ENCODE measurements at regions not wholly inside any gene's neighbourhood (a gene's known extent, or its start where the extent isn't known, plus 50 kb on each side); places are given as distances from the start of the nearest gene placed in this dataset.
"Not testable (repeated sequence)": the region's sequence is repeated elsewhere in the genome, so short reads cannot be mapped to it uniquely, and the experiment has no call there.

DNA sequence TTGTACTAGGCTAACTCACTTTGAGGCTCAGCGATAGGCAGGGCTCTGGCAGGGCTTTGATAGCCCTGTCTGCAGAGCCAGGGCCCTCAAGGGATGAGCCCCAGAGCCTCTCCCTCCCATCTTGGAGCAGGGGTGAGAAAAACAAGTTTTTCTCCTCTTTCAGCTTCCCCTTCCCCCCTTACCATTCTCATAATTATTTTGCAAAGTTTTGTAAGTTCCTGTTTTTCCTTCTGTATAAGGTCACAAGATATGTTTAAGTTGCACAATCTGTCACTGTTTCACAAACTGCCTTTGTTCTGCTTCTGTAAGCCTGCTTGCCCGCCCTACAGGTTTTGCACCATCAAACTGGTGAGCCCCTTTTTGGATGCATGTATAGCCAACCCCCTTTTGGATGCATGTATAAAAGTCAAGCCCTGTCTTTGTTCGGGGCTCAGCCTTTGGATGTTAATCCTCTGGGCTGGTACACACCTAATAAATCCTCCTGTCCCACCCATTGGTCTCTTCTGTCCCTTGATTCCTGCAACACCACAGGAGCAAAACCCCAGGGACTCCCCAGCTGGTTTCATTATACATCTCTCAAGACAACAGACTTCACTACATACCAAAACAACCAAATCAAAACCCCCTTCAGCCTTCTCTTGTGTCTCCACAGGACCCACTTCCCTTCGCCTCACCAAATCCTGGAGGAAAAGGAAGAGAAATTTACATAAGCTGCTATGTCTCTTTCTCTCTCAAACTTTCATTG lies 52.5 kb upstream of the RESF1 start:
- no peak for DNase-seq (ENCODE audit: low read depth)

DNA sequence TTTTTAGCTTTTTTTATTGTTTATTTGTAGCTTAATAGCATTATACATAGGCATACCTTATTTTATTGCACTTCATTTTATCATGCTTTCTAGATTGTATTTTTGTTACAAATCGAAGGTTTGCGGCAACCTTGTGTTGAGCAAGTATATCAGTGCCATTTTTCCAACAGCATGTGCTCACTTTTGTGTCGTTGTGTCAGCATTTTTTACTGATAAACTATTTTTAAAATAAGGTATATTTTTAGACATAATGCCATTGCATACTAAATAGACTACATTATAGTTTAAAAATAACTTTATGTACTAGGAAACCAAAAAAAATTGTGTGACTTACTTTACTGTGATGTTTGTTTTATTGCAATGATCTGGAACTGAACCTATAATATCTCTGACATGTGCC lies 56.2 kb upstream of the RESF1 start:
- no peak for DNase-seq (ENCODE audit: low read depth)

DNA sequence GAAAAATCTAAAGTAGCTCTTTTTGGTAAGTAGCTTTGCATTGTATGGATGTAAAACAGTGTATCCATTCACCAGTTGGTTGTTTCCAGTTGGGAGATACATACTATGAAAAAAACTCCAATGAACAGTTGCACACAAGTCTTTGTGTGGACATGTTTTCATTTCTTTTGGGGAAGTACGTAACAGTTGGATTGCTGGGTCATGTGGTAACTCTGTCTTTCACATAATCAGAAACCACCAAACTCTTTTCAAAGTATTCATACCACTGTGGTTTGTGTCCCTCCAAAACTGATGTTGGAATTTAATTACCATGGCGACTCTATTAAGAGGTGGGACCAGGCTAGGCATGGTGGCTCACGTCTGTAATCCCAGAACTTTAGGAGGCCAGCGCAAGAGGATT lies 58.9 kb upstream of the RESF1 start:
- no peak for DNase-seq (ENCODE audit: low read depth)

DNA sequence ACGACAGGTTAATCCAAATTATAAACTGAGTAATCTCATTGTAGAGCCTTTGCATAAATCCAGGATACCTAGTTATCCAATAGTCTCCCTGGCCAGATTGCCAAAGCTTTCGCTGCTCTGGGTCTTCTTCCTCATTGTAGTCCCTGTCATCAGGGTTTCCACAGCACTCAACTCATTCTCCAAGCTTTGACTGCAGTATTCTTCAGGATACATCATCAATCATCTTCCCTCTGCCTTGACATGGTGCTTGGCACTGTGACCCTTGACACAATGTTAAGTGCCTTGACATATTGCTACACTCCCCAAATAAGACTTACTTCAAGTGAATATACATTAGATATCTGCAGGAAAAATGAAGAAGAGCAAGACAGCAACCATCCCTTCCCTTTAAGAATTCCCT lies 60.1 kb upstream of the RESF1 start:
- DNase-seq (ENCODE audit: low read depth), result no peak

DNA sequence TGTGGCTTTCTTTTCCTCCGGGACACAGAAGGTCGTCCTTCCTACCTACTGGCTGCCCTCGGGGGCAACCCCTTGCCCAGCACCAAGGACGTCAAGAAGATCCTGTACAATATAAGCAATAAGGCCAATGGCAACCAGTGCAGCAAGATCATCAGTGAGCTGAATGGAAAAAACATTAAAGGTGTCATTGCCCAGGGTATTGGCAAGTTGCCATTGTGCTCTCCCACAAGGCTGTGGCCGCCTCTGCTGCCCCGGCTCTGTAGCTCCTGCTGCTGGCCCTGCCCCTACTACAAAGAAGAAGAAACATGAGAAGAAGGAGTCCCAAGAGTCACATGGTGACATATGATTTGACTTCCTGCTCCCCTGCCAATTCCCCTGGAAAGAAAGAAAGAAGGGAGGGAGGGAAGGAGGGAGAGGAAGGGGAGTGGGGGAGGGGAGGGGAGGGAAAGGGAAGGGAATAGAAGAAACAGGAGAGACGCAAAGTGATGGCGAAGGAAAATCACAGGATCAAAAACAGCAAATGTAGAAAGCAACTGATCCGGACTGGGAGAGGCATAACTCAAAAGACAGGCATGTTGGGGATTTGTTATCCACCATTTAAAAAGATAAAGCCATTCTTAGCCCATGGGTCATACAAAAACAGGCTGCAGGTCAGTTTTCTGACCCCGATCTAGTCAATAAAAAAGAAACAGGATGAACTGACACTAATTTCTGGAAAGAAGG lies 61.3 kb upstream of the RESF1 start:
- DNase-seq (ENCODE audit: low read depth), result no peak

DNA sequence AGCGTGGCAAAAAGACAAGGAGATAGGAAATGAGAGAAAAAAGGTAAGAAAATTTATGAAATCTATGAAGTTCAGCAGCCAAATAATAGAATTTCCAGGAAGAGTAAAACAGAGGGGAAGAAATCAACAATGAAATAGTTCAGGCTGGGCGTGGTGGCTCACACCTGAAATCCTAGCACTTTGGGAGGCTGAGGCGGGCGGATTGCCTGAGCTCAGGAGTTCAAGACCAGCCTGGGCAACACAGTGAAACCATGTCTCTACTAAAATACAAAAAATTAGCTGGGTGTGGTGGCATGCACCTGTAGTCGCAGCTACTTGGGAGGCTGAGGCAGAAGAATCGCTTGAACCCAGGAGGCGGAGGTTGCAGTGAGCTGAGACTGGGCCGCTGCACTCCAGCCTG lies 62.1 kb upstream of the RESF1 start:
- DNase-seq (ENCODE audit: low read depth), result not testable (repeated sequence)

DNA sequence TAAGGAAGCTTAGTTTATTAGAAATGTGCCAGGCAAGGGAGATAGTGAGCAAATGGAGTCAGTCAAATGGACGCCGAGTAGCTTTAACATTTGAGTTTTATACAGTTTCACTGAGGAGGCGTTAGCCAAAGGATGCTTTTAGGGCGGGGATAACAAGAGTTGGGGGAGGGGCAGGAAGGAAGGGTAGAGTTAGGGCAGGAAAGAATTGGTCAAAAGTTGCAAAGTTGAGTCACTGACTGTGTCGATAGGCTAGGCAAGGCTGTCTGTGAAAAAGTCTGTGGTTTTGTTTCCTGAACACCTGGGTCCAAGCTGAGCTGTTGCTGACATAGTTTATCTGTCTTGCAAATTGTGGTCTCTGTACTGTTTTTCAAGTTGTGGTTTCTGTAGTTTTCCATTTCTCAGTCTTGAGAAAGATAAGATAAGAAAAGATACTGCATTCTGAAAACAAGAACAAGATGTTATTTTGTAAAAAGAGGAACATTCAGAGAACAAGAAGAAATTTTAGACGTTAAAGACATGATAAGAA lies 62.6 kb upstream of the RESF1 start:
- peak; percentile 92 for DNase-seq (ENCODE audit: low read depth)

DNA sequence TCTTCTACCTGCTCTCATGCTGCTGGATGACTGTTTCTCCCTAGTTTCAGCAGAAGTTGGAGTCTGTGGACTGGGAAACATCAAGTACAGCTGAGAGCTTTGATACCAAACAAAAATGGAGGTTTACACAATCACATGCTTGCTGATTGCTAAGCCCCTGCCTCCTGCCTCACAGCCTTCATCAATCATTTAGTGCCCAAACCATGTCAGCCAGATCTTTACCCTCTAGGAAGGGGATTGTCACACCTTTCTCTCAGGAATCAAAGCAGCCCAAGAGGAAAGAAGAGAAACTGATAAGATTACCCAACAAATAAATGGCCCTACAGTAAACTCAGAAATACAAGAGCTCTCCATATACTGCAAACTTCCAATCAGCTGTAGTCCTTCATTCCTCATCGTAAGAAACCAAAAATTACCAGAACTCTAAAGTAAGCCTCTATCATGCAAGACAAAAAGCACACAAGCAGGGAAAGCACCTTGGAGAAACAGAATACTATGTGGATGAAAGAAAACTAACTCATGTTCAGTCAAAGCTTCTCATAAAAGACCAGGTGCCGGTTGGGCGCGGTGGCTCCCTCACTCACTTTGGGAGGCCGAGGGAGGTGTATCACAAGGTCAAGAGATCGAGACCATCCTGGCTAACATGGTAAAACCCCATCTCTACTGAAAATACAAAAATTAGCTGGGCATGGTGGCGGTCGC lies 63.6 kb upstream of the RESF1 start:
- DNase-seq (ENCODE audit: low read depth), result no peak

DNA sequence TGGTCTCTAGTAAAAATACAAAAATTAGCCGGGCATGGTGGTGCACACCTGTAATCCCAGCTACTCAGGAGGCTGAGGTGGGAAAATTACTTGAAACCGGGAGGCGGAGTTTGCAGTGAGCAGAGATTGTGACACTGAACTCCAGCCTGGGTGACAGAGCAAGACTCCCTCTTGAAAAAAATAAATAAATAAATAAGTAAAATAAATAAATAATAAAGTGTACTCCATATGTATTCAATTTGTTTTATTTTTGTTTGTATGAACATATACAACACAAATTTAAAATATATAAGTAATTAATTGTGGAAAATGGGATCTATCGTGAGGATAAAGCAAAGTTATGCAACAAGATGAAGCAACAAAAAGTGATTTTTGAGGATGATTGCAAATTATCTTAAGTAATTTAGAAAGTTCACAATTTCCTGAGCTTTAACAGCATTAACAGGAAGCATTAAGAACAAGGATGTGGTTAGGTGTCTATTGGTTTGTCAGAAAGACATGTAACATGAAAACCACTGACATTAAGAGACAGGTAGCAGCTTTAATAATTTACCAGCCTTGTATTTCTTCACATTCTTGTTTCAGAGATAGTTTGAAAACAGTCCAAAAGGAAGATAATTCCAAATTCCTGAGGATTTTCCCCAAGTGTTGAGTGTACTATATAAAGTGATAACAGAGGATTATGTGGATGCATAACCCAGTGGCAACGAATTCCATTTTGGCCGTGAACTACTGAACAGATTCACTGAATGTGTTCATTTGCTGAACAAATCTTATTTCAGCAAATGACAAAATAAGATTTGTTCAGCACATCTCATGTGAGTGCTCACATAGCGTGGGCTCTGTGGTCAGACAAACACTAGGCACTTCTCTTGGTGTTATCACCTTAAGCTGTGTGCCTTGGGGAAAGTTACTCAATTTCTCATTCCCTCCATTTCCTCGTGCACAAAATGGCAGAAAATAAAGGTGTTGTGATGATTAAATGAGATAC lies 68.6 kb upstream of the RESF1 start:
- DNase-seq (ENCODE audit: low read depth), result no peak

DNA sequence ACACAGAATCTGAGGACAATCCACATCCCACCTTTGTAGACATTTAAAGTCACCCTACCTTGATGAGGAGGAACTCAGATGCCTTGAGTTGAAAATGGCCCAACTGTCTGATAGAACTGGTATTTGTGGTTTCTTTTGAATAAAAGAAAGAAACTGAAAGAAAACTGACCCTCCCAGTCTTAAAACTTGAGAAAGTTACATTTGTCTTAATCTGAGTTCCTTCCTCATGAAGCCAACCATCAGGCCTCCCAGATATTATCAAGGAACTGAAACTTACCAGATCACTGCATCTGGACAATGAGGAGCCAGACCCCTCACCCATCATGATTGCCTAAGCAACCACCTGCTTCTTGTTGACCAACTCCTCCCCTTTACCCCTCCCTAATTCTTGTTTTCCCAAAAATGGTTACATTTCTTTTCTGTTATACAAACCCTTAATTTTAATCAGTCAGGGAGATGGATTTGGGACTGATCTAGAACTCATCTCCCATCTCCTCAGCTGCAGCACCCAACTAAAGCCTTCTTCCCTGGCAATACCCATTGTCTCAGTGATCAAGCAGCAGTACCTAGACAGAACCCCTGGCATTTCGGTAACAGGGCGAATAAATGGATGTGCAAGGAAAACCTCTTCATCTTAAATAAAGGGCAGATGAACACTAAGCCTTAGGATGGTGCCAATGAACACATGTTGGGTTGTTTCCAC lies 72.0 kb upstream of the RESF1 start:
- no peak for DNase-seq (ENCODE audit: low read depth)

DNA sequence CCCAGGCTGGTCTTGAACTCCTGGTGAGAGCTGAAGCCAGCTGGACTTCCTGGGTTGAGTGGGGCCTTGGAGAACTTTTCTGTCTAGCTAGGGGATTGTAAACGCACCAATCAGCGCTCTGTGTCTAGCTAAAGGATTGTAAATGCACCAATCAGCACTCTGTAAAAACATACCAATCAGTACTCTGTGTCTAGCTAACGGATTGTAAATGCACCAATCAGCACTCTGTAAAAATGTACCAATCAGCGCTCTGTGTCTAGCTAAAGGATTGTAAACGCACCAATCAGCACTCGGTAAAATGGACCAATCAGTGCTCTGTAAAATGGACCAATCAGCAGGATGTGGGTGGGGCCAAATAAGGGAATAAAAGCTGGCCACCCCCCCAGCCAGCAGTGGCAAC lies 76.5 kb upstream of the RESF1 start:
- DNase-seq (ENCODE audit: low read depth), result not testable (repeated sequence)

DNA sequence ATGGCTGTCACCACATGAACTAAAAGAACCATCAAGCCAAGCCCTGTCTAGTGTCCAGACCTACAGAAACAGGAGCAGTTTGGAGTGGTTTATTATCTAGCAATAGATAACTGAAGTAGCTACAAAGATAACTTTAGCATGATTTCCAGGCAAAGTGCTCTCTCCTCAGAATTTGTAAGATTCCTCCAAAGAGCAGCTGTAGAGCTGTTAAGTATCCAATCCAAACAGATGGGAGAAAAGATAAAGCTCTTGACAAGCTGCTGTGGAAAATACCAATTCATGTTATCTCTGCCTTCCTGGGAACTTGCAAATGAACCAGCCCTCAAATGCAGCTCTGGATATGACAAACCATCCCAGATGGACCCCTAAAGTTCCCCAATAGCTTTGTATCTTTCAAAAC lies 78.9 kb upstream of the RESF1 start:
- peak; percentile 17 for DNase-seq (ENCODE audit: low read depth)

DNA sequence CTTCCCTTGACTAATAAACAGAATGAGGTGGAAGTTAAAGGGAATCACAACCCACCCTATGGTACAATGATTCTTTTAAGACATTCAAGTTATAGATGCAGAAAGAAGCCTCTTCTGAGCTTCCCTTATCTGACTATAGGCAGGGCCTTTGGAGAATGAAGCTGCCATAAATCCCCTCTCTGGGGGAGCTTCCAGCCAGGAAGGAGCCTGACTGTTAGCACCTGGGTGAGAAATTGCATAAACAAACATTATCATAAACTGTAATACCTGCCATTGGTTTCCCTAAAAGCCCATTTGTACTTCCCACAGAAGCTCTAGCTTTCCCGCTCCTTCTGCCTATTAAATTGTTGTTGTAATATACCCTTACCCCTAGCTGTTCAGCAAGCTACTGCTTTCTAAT lies 81.3 kb upstream of the RESF1 start:
- DNase-seq (ENCODE audit: low read depth), result no peak

DNA sequence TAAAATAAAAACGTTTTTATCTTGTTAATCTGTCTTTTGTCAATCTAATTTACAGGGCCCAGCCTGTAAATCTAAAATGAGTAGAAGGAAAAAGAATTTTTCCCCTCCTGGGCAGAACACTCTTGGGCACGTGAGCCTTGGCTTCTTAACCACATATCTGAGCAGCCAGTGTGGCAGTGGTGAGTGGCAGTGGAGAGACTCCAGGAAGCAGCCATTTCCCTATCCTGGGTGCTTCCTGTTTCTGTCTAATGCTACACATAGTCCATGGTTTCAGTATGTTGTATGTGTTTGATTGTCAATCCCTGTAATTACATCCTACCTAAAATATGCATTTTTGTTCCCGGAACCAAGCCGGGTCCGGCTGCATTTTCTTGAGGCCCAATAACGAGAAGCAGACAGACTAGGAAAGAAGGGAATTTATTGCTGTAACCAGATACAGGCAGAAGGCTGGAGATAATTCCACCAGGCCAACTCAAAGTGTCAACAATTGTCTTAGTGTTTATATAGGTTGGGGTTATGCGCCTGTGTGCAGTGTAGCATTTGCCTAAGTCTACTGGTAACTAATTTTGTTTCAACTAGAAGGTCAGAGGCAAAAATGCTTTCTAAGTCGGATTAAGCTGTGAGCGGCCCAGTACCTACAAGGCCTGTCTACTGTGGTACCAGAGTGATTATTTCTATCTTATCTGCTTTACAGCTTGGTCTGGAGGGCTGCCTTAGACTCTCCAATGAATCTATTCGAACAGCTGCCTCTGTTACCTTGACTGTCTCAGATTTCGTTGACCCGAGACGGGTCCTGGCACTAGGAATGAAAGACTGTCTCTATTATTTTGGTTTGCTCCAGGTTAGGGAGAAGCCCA lies 82.4 kb upstream of the RESF1 start:
- DNase-seq (ENCODE audit: low read depth), result peak; percentile 27

DNA sequence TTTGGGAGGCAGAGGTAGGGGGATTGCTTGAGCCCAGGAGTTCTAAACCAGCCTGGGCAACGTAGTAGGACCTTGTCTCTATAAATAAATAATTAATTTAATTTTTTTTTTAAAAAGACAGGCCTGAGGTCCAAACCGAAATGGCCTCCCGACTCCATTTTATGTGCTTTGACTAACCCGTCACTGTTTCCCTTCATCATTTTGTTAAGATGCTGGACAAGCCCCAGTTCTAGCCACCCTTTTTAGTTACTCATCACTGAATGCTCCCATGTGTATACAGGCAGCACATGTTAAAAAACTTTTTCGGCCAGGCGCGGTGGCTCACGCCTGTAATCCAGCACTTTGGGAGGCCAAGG lies 83.6 kb upstream of the RESF1 start:
- DNase-seq (ENCODE audit: low read depth), result no peak

DNA sequence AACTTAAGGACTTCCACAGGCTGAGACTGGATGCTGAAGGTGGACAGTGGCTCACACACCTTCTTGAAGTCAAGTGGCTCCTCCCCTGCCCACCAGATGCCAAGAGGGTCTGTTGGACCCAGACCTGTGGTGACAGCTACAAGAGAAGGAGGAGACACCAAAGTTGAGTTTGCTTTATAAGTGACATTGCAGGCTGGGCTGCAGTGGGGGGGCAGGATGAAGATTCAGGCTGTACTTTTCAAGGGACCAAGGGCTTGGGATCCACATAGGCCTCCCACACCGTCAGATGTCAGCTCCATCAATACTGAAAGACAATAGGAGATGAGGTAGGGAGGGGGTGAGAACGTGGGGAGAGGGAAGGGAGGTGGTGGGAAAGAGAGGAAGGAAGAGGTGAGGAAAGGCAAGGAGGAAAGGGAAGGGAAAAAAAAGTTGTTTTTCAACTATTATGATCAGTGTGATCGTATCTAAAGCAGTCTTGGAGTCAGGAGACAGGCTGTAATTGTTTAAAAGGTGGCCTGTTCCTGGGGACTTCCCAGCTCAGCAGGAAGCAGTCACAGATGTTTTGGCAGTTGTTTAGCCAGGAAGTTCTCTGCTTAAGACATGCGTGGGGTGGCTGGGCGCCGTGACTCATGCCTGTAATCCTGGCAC lies 84.1 kb upstream of the RESF1 start:
- DNase-seq (ENCODE audit: low read depth), result peak; percentile 40

DNA sequence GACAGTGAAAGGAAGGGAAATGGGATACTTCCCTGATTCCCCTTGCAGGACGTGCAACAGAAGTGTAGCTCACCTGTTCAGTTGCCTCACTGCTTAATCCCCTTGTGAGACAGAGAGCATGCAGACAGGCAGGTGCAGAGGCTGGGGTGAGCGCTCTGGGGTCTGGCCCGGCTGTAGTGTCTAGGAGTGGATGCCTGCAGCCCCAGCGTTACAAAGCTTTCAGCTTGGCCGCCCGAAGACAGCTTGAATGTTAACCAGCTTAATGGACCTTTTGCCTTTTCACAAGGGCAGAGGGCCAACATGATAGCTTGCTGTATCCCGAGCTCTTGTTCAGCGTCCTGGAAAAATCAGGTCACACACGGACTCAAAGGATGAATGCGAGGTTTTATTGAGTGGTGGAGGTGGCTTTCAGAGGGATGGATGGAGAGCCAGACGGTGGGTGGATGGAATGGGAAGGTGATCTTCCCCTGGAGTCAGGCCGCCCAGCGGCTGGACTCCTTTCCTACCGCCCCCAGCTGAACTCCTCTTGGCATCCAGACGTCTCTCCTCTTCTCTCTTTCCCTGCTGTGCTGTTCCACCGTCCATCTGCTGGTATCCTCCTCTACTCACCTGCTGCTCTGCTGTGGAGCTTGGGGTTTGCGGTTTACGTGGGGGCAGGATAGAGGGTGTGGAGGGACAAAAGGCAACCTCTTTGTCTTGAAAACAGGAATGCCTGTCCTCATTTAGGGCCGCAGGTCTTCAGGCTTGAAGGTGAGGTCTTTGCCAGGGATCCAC lies 86.2 kb upstream of the RESF1 start:
- no peak for DNase-seq (ENCODE audit: low read depth)

DNA sequence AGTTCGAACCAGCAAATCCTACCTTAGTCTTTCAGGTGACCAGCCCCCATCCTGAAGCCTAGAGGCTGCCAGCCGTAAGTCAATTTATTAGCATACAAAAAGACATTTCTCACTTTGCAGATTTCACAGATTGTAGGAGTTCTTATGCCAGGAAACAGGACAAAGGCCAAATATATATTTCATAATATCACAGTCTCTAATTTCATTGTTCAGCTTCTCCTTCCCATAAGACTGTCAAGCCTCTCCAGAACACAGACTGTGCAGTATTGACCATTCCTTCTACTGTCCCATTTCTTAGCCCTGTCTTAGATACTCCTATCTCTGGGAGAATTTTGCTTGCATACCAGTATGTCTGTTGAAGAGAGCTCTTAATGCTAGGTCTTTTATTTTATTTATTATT lies 89.2 kb upstream of the RESF1 start:
- DNase-seq (ENCODE audit: low read depth), result no peak

DNA sequence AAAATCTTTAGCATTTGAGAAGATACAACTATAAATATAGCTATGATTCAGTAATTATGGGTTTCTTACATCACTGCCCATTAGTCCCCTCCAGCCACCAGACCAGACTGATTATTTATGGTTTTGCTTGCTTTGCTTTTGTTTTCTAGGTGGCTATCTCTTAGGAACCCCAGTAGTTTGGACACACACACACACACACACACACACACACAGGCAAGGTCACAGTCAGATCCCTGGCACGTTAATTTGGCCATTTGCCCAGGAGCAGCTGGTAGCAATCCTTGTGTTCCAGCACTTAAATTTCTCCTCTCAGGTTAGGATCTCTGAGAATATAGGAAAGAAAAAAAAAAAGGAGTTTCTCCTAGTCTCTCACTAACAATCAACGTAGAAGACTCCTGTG lies 90.2 kb upstream of the RESF1 start:
- DNase-seq (ENCODE audit: low read depth), result no peak
